HG03442 (cell line): ENCODE measurements at regions not wholly inside any gene's neighbourhood (a gene's known extent, or its start where the extent isn't known, plus 50 kb on each side); places are given as distances from the start of the nearest gene placed in this dataset.

Source experiments
- ATAC-seq: cut with Tn5 transposase; IDR thresholded peaks from one replicate; pipeline ENCODE4 v1.9.1; 2021; ENCODE audit warnings: mild to moderate bottlenecking, moderate library complexity; ENCODE audit not compliant: unreplicated experiment

GRCh38 chr16:6481894-6482293 lies 850.8 kb upstream of the RBFOX1 start:
- ATAC-seq: no peak

GRCh38 chr16:6453742-6454141 lies 878.9 kb upstream of the RBFOX1 start:
- no peak for ATAC-seq

GRCh38 chr16:6447021-6447790 lies 885.4 kb upstream of the RBFOX1 start:
- no peak for ATAC-seq

GRCh38 chr16:6446370-6446769 lies 886.3 kb upstream of the RBFOX1 start:
- ATAC-seq: no peak

GRCh38 chr16:6439129-6439528 lies 893.5 kb upstream of the RBFOX1 start:
- no peak for ATAC-seq

GRCh38 chr16:6428861-6429260 lies 903.8 kb upstream of the RBFOX1 start:
- no peak for ATAC-seq

- no peak for ATAC-seq
Measured at GRCh38 chr16:6427621-6428020, 905.0 kb upstream of the RBFOX1 start.

GRCh38 chr16:6407596-6407995 lies 925.0 kb upstream of the RBFOX1 start:
- no peak for ATAC-seq

- no peak for ATAC-seq
Measured at GRCh38 chr16:6406028-6406427, 926.6 kb upstream of the RBFOX1 start.

GRCh38 chr16:6382924-6383459 lies 949.7 kb upstream of the RBFOX1 start:
- no peak for ATAC-seq

- no peak for ATAC-seq
Measured at GRCh38 chr16:6381896-6382295, 950.7 kb upstream of the RBFOX1 start.

GRCh38 chr16:6377956-6378355 lies 954.7 kb upstream of the RBFOX1 start:
- ATAC-seq: no peak

- ATAC-seq: no peak
Measured at GRCh38 chr16:6375465-6376075, 957.1 kb upstream of the RBFOX1 start.

GRCh38 chr16:6374821-6375220 lies 957.8 kb upstream of the RBFOX1 start:
- ATAC-seq: no peak

- ATAC-seq: no peak
Measured at GRCh38 chr16:6364846-6365245, 967.8 kb upstream of the RBFOX1 start.

GRCh38 chr16:6363896-6364607 lies 968.6 kb upstream of the RBFOX1 start:
- ATAC-seq: no peak

- no peak for ATAC-seq
Measured at GRCh38 chr16:6363396-6363795, 969.2 kb upstream of the RBFOX1 start.

- ATAC-seq: no peak
Measured at GRCh38 chr16:6362321-6362720, 970.3 kb upstream of the RBFOX1 start.

- ATAC-seq: no peak
Measured at GRCh38 chr16:6360641-6361040, 972.0 kb upstream of the RBFOX1 start.

- ATAC-seq: no peak
Measured at GRCh38 chr16:6356911-6357310, 975.7 kb upstream of the RBFOX1 start.

- no peak for ATAC-seq
Measured at GRCh38 chr16:6349725-6350124, 982.9 kb upstream of the RBFOX1 start.

GRCh38 chr16:6345090-6345489 lies 987.6 kb upstream of the RBFOX1 start:
- no peak for ATAC-seq
